GM12878 (cell line): ENCODE measurements at regions not wholly inside any gene's neighbourhood (a gene's known extent, or its start where the extent isn't known, plus 50 kb on each side); places are given as distances from the start of the nearest gene placed in this dataset.
"Not testable (repeated sequence)": the region's sequence is repeated elsewhere in the genome, so short reads cannot be mapped to it uniquely, and the experiment has no call there.

Source experiments
- ATAC-seq: fragments of 200-7000 bp; cut with Tn5 transposase; 3 replicates; pipeline ENCODE4 v1.9.1; 2020; ENCODE audit warnings: mild to moderate bottlenecking, moderate library complexity
- BruUV-seq: library from RNA; stranded (reverse); fragments of 400-500 nt; replicated peaks from 2 replicates; lab custom pipeline; 2021; lab: Mats Ljungman, UMichigan
- CTCF ChIA-PET: fragments of 300-600 bp; sonication (Branson Sonifier 250); formaldehyde crosslinking; extraction: SDS; loops from one replicate; lab custom pipeline; 2021; ENCODE audit warnings: inconsistent platforms; lab: Yijun Ruan, JAX
- POLR2A ChIA-PET: fragments of 350-600 bp; formaldehyde crosslinking; extraction: SDS; loops from one replicate; lab custom pipeline; 2021; ENCODE audit warnings: inconsistent platforms; lab: Charles Lee
- RAD21 ChIA-PET: fragments of 300-600 bp; sonication (Branson Sonifier 250); formaldehyde crosslinking; loops from one replicate; lab custom pipeline; 2023; ENCODE audit warnings: antibody characterized with exemption; ENCODE audit not compliant: unreplicated experiment; lab: Charles Lee
- SMC1A ChIA-PET: fragments of 300-600 bp; sonication (Branson Sonifier 250); formaldehyde crosslinking; loops from one replicate; lab custom pipeline; 2023; ENCODE audit not compliant: unreplicated experiment, uncharacterized antibody; lab: Charles Lee
- DNase-seq: peaks from one replicate; pipeline ENCODE4 v3.0.0-alpha.2; 2011; ENCODE audit warnings: low read depth, low spot score
- FAIRE-seq: peaks from 3 replicates; lab custom pipeline; 2011; peaks lifted over from hg19 to GRCh38; lab: Jason Lieb, UNC
- H2AFZ ChIP-seq: 2 replicates; pipeline ENCODE4 v1.6.0; 2011; ENCODE audit warnings: low read depth, low read length, control low read depth; ENCODE audit not compliant: control insufficient read depth
- H3K27ac ChIP-seq: 2 replicates; pipeline ENCODE4 v1.5.1; 2011; ENCODE audit warnings: control low read depth; ENCODE audit not compliant: control insufficient read depth, insufficient read depth
- H3K27me3 ChIP-seq, 2 experiments: replicated peaks in 1 of 2; 2 replicates each; pipeline versions ENCODE4 v1.6.0 to v1.6.1; 2011; ENCODE audit warnings: low read length in 1 of 2; ENCODE audit not compliant: control insufficient read depth in 2 of 2, insufficient read depth in 2 of 2
- H3K36me3 ChIP-seq, 2 experiments: 2 replicates each; pipeline ENCODE4 v1.5.1; 2011; ENCODE audit warnings: low read length in 1 of 2; ENCODE audit not compliant: control insufficient read depth in 2 of 2, insufficient read depth in 2 of 2
- H3K4me1 ChIP-seq: 2 replicates; pipeline ENCODE4 v1.6.1; 2011; ENCODE audit warnings: mild to moderate bottlenecking, low read length, moderate library complexity, mixed read lengths; ENCODE audit not compliant: control insufficient read depth, insufficient read depth
- H3K4me2 ChIP-seq: 2 replicates; pipeline ENCODE4 v1.6.0; 2011; ENCODE audit warnings: control low read depth; ENCODE audit not compliant: control insufficient read depth, insufficient read depth
- H3K4me3 ChIP-seq: fragments of 200-600 bp; sonication (generic); 2 replicates; pipeline ENCODE4 v1.5.1; 2016
- H3K79me2 ChIP-seq: 2 replicates; pipeline ENCODE4 v1.6.0; 2011; ENCODE audit warnings: low read length; ENCODE audit not compliant: control insufficient read depth, insufficient read depth
- H3K9ac ChIP-seq: 2 replicates; pipeline ENCODE4 v1.8.0; 2011; ENCODE audit warnings: low read length, control low read depth, mixed read lengths; ENCODE audit not compliant: control insufficient read depth, insufficient read depth
- H3K9me3 ChIP-seq: replicated peaks from 3 replicates; pipeline ENCODE4 v1.5.1; 2011; ENCODE audit warnings: mild to moderate bottlenecking, low read length; ENCODE audit not compliant: control insufficient read depth, insufficient read depth
- H4K20me1 ChIP-seq: 2 replicates; pipeline ENCODE4 v1.6.0; 2011; ENCODE audit not compliant: control insufficient read depth, insufficient read depth
- CHD4 ChIP-seq: fragments of 200-600 bp; sonication (generic); IDR thresholded peaks from 2 replicates; pipeline ENCODE4 v1.6.1; 2016; ENCODE audit warnings: mild to moderate bottlenecking
- FOS ChIP-seq: IDR thresholded peaks from 3 replicates; pipeline ENCODE4 v1.6.1; 2011; ENCODE audit warnings: borderline replicate concordance; ENCODE audit not compliant: insufficient read length; ENCODE audit errors: extremely low read depth
- JUND ChIP-seq: IDR thresholded peaks from 2 replicates; pipeline ENCODE4 v1.6.1; 2012; ENCODE audit warnings: low read depth, mild to moderate bottlenecking, low read length, improper control_type of control experiment, moderate library complexity
- KLF5 ChIP-seq: fragments of 450-650 bp; IDR thresholded peaks from 2 replicates; pipeline ENCODE4 v1.6.1; 2014; ENCODE audit warnings: mild to moderate bottlenecking; ENCODE audit not compliant: partially characterized antibody
- MTA3 ChIP-seq: IDR thresholded peaks from 2 replicates; pipeline ENCODE4 v1.6.1; 2012; ENCODE audit warnings: low read length, inconsistent platforms, borderline replicate concordance
- SKIL ChIP-seq: fragments of 450-650 bp; IDR thresholded peaks from 2 replicates; pipeline ENCODE4 v1.6.1; 2017; ENCODE audit warnings: mild to moderate bottlenecking, low read depth, inconsistent platforms; ENCODE audit not compliant: poor library complexity, severe bottlenecking
- ZBED1 ChIP-seq: IDR thresholded peaks from 2 replicates; pipeline ENCODE4 v1.6.1; 2016; ENCODE audit warnings: borderline replicate concordance
- WGBS: methylation state at CpG from one replicate; pipeline ENCODE4 v1.1.6; 2016; ENCODE audit warnings: low lambda C conversion rate; ENCODE audit not compliant: insufficient replicate concordance, insufficient coverage; ENCODE audit errors: missing lambda C conversion rate; 5-methylcytosine and 5-hydroxymethylcytosine counted together
- in situ Hi-C: fragments of 300-500 bp; cut with MboI; formaldehyde crosslinking; loops from 9 replicates; pipeline ENCODE4 v1.14.3; 2018; ENCODE audit warnings: mixed read lengths
- intact Hi-C: fragments of 100-400 bp; cut with micrococcal nuclease; formaldehyde crosslinking; loops from one replicate; pipeline ENCODE4 v1.14.2; 2022; ENCODE audit not compliant: unreplicated experiment
- TF ChIP-seq, protein P1 (sequence below): fragments of 450-650 bp; IDR thresholded peaks from 2 replicates; pipeline ENCODE4 v1.6.1; 2016; ENCODE audit warnings: mild to moderate bottlenecking
- TF ChIP-seq, protein P2 (sequence below): fragments of 450-650 bp; IDR thresholded peaks from 2 replicates; pipeline ENCODE4 v1.6.1; 2017; ENCODE audit warnings: antibody characterized with exemption, mild to moderate bottlenecking, moderate library complexity
- TF ChIP-seq, protein P3 (sequence below): fragments of 450-650 bp; IDR thresholded peaks from 2 replicates; pipeline ENCODE4 v1.6.1; 2017; ENCODE audit warnings: borderline replicate concordance

DNA sequence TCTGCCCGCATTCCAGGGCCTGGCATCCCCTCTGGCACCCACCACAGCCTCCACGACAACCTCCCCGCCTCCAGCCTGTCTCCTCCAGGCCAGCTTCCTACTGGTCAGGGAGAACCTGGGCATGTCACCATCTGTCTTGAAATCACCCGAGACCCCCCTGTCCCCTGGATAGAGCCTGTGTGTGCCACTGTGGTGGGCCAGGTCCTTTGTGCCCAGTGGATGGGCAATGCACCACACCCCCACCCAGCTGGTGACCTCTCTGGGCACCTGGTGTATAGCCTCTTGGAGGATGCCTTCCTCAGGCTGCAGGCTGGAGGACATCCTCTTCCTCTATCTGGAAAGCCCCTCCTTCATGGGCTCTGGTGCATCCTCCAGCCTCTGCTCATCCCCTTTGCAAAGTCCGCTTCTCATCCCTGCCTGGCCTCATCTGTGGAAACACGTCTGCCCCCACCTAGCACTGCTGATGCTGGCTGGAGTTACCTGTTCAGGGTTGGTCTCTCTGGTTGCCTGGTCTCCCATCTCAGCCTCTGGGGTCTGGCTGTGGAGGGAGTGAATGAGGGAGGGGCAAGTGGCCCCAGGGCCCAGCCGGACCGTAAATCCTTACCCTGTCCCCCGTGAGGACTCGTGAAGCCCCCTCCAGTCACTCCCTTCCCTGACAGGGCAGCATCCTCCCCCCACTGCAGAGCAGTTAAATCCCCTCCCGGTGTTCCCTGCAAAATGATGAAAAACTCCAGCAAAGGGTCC lies 589.6 kb downstream of the TBC1D22A start (continued):
- TF ChIP-seq, protein P1, sequence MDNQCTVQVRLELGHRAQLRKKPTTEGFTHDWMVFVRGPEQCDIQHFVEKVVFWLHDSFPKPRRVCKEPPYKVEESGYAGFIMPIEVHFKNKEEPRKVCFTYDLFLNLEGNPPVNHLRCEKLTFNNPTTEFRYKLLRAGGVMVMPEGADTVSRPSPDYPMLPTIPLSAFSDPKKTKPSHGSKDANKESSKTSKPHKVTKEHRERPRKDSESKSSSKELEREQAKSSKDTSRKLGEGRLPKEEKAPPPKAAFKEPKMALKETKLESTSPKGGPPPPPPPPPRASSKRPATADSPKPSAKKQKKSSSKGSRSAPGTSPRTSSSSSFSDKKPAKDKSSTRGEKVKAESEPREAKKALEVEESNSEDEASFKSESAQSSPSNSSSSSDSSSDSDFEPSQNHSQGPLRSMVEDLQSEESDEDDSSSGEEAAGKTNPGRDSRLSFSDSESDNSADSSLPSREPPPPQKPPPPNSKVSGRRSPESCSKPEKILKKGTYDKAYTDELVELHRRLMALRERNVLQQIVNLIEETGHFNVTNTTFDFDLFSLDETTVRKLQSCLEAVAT: no peak
- TF ChIP-seq ZBED1 (no peak), SKIL (no peak), FOS (no peak), CHD4 (no peak), MTA3 (no peak), KLF5 (no peak), JUND (no peak)
- TF ChIP-seq, protein P2, sequence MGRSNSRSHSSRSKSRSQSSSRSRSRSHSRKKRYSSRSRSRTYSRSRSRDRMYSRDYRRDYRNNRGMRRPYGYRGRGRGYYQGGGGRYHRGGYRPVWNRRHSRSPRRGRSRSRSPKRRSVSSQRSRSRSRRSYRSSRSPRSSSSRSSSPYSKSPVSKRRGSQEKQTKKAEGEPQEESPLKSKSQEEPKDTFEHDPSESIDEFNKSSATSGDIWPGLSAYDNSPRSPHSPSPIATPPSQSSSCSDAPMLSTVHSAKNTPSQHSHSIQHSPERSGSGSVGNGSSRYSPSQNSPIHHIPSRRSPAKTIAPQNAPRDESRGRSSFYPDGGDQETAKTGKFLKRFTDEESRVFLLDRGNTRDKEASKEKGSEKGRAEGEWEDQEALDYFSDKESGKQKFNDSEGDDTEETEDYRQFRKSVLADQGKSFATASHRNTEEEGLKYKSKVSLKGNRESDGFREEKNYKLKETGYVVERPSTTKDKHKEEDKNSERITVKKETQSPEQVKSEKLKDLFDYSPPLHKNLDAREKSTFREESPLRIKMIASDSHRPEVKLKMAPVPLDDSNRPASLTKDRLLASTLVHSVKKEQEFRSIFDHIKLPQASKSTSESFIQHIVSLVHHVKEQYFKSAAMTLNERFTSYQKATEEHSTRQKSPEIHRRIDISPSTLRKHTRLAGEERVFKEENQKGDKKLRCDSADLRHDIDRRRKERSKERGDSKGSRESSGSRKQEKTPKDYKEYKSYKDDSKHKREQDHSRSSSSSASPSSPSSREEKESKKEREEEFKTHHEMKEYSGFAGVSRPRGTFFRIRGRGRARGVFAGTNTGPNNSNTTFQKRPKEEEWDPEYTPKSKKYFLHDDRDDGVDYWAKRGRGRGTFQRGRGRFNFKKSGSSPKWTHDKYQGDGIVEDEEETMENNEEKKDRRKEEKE: no peak
- TF ChIP-seq, protein P3, sequence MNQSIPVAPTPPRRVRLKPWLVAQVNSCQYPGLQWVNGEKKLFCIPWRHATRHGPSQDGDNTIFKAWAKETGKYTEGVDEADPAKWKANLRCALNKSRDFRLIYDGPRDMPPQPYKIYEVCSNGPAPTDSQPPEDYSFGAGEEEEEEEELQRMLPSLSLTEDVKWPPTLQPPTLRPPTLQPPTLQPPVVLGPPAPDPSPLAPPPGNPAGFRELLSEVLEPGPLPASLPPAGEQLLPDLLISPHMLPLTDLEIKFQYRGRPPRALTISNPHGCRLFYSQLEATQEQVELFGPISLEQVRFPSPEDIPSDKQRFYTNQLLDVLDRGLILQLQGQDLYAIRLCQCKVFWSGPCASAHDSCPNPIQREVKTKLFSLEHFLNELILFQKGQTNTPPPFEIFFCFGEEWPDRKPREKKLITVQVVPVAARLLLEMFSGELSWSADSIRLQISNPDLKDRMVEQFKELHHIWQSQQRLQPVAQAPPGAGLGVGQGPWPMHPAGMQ: no peak
- TF ChIP-seq, all 136 proteins: peak for 0

DNA sequence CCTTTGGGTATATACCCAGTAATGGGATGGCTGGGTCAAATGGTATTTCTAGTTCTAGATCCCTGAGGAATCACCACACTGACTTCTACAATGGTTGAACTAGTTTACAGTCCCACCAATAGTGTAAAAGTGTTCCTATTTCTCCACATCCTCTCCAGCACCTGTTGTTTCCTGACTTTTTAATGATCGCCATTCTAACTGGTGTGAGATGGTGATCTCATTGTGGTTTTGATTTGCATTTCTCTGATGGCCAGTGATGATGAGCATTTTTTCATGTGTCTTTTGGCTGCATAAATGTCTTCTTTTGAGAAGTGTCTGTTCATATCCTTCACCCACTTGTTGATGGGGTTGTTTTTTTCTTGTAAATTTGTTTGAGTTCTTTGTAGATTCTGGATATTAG lies 583.8 kb downstream of the TBC1D22A start:
- not testable (repeated sequence) for BruUV-seq, ATAC-seq
- WGBS: 14% methylated on average over 1 of the region's 1 CpG

More for the DNA sequence above, 583.8 kb downstream of the TBC1D22A start:
- FAIRE-seq, RAD21 ChIA-PET, H3K27me3 ChIP-seq, H3K79me2 ChIP-seq, CTCF ChIA-PET, DNase-seq, H2AFZ ChIP-seq, H3K9me3 ChIP-seq, H3K9ac ChIP-seq, in situ Hi-C loops, H4K20me1 ChIP-seq, POLR2A ChIA-PET, H3K4me1 ChIP-seq, H3K4me3 ChIP-seq, intact Hi-C loops, H3K27ac ChIP-seq, H3K36me3 ChIP-seq, SMC1A ChIA-PET, H3K4me2 ChIP-seq: not testable (repeated sequence)
